ENCODE measurements at regions not wholly inside any gene's neighbourhood (a gene's known extent, or its start where the extent isn't known, plus 50 kb on each side); places are given as distances from the start of the nearest gene placed in this dataset.

DNA sequence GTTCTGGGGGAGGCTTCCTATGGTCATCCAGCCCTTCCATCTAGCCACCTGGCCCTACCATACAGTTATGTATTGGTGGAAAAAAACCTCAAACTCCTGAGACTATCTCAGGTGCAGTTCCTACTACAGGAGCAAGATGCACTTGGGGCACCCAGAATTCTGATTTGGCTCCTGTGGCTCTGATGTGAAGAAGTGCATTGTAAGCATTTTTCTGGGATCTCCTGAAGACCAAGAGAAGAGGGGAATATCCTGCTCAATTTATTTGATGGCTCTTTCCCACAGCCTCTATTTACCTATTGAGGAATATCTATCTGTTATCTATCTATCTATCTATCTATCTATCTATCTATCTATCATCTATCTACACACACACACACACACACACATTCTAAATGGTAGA is 1981.5 kb downstream of the TP53TG3F start:
- TF ChIP-seq ZNF274 (IDR thresholded peaks at IDR 0.05; ENCODE audit: low read depth, low read length), result no peak
- TF ChIP-seq SUZ12 (IDR thresholded peaks at IDR 0.05; ENCODE audit: extremely low read depth, insufficient read depth, insufficient read length), result no peak

Data from NT2/D1 (cell line).